ENCODE measurements at regions not wholly inside any gene's neighbourhood (a gene's known extent, or its start where the extent isn't known, plus 50 kb on each side); places are given as distances from the start of the nearest gene placed in this dataset.

DNA sequence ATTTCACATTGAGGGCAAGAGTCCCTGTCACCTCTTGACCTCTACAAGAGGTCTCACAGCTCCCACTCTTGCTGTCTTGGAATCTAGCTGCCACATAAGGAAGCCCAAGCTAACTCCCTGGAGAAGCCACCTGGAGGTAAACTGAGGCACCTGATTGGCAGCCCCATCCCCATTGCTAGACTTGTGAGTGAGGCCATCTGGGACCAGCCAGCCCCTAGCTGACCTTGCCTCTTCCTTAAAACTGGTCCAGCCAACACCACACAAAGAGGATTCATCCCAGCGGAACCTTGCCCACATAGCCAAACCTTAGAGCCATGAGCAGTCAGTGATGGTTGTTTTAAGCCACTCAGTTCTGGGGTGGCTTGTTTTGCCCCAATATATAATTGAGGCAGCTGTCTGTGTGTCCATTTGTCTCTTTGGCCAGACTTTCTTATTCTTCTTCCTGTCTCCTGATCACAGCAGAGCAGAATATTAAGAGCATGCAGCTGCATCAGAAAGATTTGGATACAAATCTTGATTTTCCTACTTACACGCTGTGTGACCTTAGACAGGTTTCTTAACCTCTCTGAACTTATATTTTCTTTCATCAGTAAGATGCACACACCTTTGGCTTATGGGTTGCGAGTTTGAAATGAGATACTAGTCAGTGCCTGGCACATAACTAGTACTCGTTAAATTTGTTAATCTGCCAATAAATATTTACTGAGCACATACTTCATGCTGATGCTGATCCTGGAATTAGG lies 74.3 kb upstream of the TP53I11 start:
- no peak for TF ChIP-seq POLR2AphosphoS5 (IDR thresholded peaks at IDR 0.05; ENCODE audit: low read depth, low read length)
- no peak for TF ChIP-seq POLR2A (IDR thresholded peaks at IDR 0.05; ENCODE audit: low read depth, low read length)
- no peak for TF ChIP-seq TAF1 (IDR thresholded peaks at IDR 0.05; ENCODE audit: borderline replicate concordance, low read depth, low read length)
- no peak for DNase-seq (ENCODE audit: insufficient read length)
- peak; percentile 21 for FAIRE-seq

DNA sequence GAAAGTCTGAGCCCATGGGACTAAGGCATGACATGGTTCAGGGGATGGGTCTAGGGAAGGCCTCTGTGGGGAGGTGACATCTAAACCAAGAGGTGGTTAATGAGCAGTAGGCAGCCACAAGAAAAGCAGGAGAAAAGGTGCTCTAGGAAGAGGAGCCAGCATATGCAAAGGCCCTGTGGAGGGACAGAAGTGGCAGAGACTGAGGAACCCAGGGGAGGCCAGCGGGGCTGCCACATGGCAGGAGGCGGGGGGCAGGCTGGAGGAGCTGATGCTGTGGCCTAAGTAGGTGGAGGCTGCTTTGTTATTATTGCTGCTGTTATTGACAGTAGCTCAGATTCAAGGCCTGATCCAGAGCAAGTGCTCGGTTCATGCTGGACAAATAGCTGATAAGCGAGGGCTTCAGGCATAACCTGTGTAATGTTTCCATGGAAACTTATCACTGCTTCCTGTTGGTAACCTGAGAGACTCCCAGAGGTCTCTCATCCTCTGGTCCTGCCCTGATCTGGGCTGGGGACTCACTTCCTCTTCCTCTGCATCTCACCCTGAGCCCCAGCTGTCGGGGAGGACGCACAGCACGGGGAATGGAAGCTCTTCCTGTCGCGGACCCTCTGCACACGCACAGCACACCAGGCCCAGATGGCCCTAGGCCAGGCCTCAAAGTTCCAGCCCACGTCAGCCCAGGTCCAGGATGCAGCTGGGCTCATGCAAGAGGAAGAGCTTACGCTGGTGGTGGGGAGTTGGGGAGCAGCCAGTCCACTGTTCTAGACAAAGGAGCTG lies 75.2 kb upstream of the TP53I11 start:
- DNase-seq (ENCODE audit: insufficient read length) (peak; percentile 31), FAIRE-seq (peak; percentile 21)
- TF ChIP-seq POLR2AphosphoS5 (IDR thresholded peaks at IDR 0.05; ENCODE audit: low read depth, low read length): no peak
- no peak for TF ChIP-seq POLR2A (IDR thresholded peaks at IDR 0.05; ENCODE audit: low read depth, low read length)
- TF ChIP-seq TAF1 (IDR thresholded peaks at IDR 0.05; ENCODE audit: borderline replicate concordance, low read depth, low read length): no peak

GRCh38 chr11:45026835-45027234 lies 76.2 kb upstream of the TP53I11 start:
- FAIRE-seq (no peak), DNase-seq (ENCODE audit: insufficient read length) (no peak)
- TF ChIP-seq POLR2A (IDR thresholded peaks at IDR 0.05; ENCODE audit: low read depth, low read length) (no peak), TAF1 (IDR thresholded peaks at IDR 0.05; ENCODE audit: borderline replicate concordance, low read depth, low read length) (no peak)

DNA sequence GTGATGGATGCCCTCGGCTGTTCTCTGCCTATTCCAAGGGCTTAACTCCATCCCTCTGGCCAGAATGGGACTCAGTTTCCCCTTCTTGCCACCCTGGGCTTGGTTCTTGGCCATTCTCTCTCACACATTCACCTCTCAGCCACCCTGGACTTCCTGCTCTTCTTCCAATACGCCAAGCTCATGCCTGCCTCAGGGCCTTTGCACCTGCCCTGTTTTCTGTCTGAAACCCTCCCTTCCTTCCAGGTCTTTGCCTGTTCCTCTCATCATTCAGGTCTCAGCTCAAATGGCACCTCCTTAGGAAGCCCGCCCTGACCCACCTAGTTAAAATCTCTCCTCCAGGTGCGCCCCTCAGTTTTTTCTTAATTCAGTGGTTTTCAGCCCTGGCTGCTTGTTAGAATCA lies 76.6 kb upstream of the TP53I11 start:
- DNase-seq (ENCODE audit: insufficient read length) (no peak), FAIRE-seq (no peak)
- TF ChIP-seq POLR2A (IDR thresholded peaks at IDR 0.05; ENCODE audit: low read depth, low read length) (no peak), TAF1 (IDR thresholded peaks at IDR 0.05; ENCODE audit: borderline replicate concordance, low read depth, low read length) (no peak), POLR2AphosphoS5 (IDR thresholded peaks at IDR 0.05; ENCODE audit: low read depth, low read length) (no peak)

DNA sequence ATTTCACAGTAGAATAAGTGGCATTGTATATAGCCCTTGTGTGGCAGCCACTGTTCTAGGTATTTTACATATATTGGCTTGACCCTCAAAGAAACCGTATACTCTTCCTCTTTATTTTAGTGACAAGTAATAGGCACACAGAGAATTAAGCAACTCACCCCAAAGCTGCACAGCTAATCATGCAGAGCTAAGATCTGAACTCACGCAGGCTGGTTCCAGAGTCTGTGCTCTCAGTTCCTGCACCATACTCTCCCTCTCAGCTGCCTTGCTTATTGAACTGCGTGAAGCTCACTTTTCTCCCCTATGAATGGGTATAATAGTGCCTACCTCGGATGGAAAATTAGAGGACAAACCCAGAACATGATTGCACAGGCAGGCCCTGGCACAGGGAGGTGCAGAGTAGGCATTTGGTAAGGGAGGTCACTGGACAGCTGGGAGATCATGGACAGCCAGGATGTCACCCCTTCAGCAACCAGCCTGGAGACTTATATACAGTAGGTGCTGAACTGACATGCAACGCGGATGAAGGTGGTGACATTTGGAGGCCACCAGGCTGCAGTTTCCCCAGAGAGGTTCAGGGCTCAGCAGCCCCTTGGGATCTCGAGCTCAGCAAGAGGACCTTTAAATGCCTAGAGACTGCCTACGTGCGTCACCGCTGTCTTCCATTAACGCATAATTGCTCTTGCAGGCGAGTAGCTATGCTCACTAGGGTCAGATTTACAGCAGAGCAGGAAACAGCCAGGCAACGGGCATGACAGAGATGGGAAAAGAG lies 78.4 kb upstream of the TP53I11 start:
- no peak for FAIRE-seq

GRCh38 chr11:45030778-45031177 lies 80.1 kb upstream of the TP53I11 start:
- TF ChIP-seq POLR2A (IDR thresholded peaks at IDR 0.05; ENCODE audit: low read depth, low read length): no peak
- no peak for TF ChIP-seq POLR2AphosphoS5 (IDR thresholded peaks at IDR 0.05; ENCODE audit: low read depth, low read length)
- no peak for TF ChIP-seq TAF1 (IDR thresholded peaks at IDR 0.05; ENCODE audit: borderline replicate concordance, low read depth, low read length)
- no peak for DNase-seq (ENCODE audit: insufficient read length)
- no peak for FAIRE-seq

More for the DNA sequence above, 78.4 kb upstream of the TP53I11 start:
- no peak for DNase-seq (ENCODE audit: insufficient read length)
- TF ChIP-seq POLR2AphosphoS5 (IDR thresholded peaks at IDR 0.05; ENCODE audit: low read depth, low read length): no peak
- no peak for TF ChIP-seq TAF1 (IDR thresholded peaks at IDR 0.05; ENCODE audit: borderline replicate concordance, low read depth, low read length)
- no peak for TF ChIP-seq POLR2A (IDR thresholded peaks at IDR 0.05; ENCODE audit: low read depth, low read length)

DNA sequence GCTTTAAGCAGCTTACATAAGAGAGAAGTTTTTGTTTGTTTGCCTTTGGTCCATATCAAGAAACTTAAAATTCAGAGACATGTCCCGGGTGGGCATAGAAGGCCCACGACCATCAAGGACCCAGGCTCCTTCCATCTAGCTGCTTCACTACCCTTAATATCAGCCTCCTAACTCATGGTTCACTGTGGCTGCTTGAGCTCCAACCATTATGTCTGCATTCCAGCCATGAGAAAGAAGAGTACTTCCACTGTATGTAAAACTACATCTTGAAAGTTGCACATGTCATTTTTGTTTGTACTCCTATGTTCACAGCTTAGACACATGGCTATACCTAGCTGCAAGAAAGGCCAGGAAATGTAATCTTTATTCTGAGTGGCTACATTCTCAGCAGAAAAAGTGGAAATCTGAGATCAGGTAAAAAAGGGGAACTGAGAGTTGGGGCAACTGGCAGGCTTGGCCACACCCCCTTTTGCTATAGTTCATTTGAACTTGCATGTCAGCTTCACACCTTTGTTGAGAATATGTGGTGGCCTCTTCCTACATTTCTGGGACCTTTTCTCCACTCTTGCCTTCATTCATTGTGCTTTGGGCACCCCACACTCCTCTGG lies 81.3 kb upstream of the TP53I11 start:
- peak; percentile 97 for FAIRE-seq
- TF ChIP-seq POLR2AphosphoS5 (IDR thresholded peaks at IDR 0.05; ENCODE audit: low read depth, low read length) (no peak), POLR2A (IDR thresholded peaks at IDR 0.05; ENCODE audit: low read depth, low read length) (no peak), TAF1 (IDR thresholded peaks at IDR 0.05; ENCODE audit: borderline replicate concordance, low read depth, low read length) (no peak)
- DNase-seq (ENCODE audit: insufficient read length): peak; percentile 29

DNA sequence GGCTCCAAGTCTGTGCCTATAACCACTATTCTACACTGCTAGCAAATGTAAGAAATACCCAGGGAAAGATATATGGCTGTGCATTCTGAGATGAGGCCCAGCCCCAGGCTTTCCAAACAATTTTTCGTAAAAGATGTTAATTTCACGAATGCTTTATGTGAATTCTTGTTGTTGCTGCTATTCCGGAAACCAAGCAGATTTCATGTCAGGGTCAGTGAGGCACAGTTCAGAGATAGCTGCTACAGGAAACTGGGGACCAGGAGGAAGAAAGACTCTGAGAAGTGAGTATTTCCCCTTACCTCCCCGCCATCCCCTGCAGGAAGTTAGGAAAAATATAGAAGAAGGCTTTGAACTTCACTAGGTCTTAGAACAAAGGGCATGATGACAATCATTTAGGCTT lies 84.7 kb upstream of the TP53I11 start:
- no peak for TF ChIP-seq POLR2AphosphoS5 (IDR thresholded peaks at IDR 0.05; ENCODE audit: low read depth, low read length)
- TF ChIP-seq POLR2A (IDR thresholded peaks at IDR 0.05; ENCODE audit: low read depth, low read length): no peak
- no peak for TF ChIP-seq TAF1 (IDR thresholded peaks at IDR 0.05; ENCODE audit: borderline replicate concordance, low read depth, low read length)
- no peak for FAIRE-seq

DNA sequence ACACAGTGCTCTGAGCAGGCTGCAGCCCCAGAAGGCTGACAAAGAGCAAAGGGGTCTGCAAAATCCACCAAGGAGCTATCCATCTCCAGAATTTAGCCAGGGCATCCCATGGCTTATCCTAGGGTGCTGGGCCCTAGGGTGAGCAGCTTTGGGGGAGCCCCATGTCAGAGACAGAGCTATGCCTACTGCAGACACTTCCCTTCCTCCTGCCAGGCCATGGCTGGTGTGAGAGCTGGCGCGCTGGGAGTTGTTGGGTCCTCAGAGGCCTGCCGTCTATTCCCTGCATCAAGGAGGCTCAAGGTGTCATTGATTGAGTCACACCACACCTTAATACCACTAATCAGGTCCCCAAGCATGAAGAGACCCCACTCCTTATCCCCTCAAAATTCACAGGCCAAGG lies 85.3 kb upstream of the TP53I11 start:
- FAIRE-seq: no peak
- no peak for DNase-seq (ENCODE audit: insufficient read length)
- no peak for TF ChIP-seq TAF1 (IDR thresholded peaks at IDR 0.05; ENCODE audit: borderline replicate concordance, low read depth, low read length)

More for the DNA sequence above, 84.7 kb upstream of the TP53I11 start:
- DNase-seq (ENCODE audit: insufficient read length): no peak

DNA sequence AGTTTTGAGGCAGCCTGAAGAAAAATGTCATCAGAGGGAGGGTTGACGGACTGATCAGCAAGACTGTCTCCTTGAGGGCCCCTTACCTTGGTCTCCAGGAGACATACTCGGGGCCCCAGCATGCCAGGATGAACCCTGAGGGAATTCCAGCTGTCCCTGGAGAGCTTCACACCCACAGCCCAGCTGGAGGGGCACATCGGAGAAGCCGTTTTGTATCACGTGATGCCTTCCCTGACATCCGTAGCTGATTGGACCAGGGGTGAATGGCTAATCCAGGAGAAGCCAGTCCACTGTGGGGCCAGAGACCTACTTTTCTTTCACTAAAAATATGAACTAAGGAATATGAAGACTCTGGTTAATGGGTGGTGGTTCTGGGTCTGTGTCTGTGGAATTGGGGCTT lies 86.0 kb upstream of the TP53I11 start:
- TF ChIP-seq POLR2AphosphoS5 (IDR thresholded peaks at IDR 0.05; ENCODE audit: low read depth, low read length): no peak
- no peak for TF ChIP-seq POLR2A (IDR thresholded peaks at IDR 0.05; ENCODE audit: low read depth, low read length)
- no peak for TF ChIP-seq TAF1 (IDR thresholded peaks at IDR 0.05; ENCODE audit: borderline replicate concordance, low read depth, low read length)
- DNase-seq (ENCODE audit: insufficient read length) (no peak), FAIRE-seq (no peak)

DNA sequence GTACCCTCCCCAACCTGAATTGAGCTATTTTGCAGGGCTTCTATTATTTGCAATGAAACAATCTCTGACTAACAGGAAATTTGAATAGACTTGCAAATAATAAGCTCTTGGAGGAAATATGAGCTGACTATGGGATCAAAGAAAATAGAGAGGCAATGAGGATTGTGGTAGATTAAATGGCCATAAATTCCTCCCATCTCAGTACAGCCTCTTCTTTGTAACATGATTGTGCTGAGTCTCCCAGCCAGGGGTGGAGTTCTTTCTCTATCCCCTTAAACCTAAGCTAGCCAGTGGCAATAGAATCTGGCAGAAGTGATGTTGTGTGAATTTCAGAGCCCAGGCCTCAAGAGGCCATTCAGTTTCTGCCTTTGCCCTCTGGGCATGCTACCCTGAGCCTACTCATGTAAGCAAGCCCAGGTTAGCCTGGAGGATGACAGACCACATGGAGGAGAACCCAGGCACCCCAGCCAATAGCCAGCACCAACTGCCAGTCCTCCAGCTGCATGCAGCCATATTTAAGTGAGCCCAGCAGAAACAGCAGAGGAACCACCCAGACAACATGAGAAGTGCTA lies 86.8 kb upstream of the TP53I11 start:
- no peak for DNase-seq (ENCODE audit: insufficient read length)
- no peak for TF ChIP-seq TAF1 (IDR thresholded peaks at IDR 0.05; ENCODE audit: borderline replicate concordance, low read depth, low read length)
- no peak for TF ChIP-seq POLR2AphosphoS5 (IDR thresholded peaks at IDR 0.05; ENCODE audit: low read depth, low read length)
- TF ChIP-seq POLR2A (IDR thresholded peaks at IDR 0.05; ENCODE audit: low read depth, low read length): no peak
- no peak for FAIRE-seq

Measured in GM12892 (cell line).